GM19324 (cell line): ENCODE measurements at regions not wholly inside any gene's neighbourhood (a gene's known extent, or its start where the extent isn't known, plus 50 kb on each side); places are given as distances from the start of the nearest gene placed in this dataset.

ENCODE experiments used
- ATAC-seq: cut with Tn5 transposase; IDR thresholded peaks from one replicate; pipeline ENCODE4 v1.9.1; 2021; ENCODE audit warnings: mild to moderate bottlenecking, moderate library complexity; ENCODE audit not compliant: unreplicated experiment, low FRiP score

DNA sequence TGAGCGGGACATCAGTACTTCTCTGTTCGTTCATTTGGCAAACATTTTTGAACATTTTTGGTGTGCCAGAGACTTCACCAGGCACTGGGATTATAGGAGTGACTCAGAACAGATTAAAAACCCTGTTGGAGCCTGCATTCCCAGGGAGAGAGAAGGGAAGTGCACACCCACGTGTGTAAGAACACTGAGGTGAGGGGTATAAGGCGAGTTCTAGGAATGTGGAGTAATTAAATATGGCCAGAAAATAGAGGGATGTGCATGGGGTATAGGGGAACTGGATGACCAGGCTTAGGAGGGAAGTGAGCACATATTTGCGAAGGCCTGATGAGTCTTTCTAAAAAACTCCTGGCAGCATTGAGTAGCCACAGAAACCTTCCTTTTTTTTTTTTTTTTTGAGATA lies 401.2 kb upstream of the C2CD4B start:
- no peak for ATAC-seq

DNA sequence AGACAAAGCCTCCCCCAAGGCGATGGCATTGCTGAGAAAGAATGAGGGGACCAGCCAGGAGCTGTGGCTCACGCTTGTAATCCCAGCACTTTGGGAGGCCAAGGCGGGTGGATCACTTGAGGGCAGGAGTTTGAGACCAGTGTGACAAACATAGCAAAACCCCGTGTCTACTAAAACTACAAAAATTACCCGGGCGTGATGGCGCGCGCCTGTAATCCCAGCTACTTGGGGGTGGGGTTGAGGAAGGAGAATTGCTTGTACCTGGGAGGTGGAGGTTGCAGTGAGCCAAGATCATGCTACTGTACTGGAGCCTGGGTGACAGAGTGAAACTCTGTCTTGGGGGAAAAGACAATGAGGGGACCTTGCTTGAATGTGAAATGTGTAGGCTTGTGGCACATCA lies 402.4 kb upstream of the C2CD4B start:
- no peak for ATAC-seq

GRCh38 chr15:62568004-62568403 lies 402.9 kb upstream of the C2CD4B start:
- no peak for ATAC-seq

GRCh38 chr15:62568702-62569101 lies 403.6 kb upstream of the C2CD4B start:
- no peak for ATAC-seq

- no peak for ATAC-seq
Observed at GRCh38 chr15:62569460-62570404, 404.6 kb upstream of the C2CD4B start.

DNA sequence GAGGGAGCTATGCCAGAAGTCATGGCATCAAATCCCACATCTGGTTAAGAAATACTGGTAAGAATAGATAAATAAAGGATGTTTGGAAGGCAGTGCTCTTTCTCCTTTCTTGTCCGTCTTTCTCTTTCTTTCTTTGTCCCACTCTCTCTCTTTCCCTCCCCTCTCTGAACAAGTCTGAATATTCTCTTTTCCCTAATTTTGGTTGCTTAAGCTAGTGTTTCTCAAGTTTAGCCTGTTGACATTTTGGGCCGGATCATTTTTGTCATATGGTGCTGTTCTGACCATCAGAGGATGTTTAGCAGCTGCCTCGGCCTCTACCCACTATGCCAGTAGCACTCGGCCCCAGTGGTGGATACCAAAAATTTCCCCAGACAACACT lies 405.3 kb upstream of the C2CD4B start:
- no peak for ATAC-seq

DNA sequence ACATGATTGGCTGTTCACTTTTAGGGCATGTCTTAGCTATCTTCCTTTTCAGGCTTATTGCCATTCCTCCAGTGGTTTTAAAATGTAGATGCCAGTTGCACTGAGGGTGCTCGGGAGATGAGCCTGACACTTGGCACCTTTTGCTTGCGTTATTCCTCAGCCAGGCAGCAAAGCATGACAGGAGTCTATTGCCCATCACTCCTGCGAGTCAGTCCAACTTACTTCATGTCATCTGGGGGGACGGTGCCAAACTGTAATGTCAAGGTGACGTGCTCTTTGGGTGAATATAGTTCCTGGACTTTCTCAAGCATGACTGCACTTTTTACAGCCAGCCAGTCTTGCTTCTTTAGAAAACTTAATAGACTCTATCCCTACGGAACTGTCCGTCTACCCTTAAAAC lies 406.0 kb upstream of the C2CD4B start:
- no peak for ATAC-seq

GRCh38 chr15:62572797-62573196 lies 407.7 kb upstream of the C2CD4B start:
- ATAC-seq: no peak

- no peak for ATAC-seq
Observed at GRCh38 chr15:62573876-62574275, 408.8 kb upstream of the C2CD4B start.

GRCh38 chr15:62578546-62578945 lies 413.5 kb upstream of the C2CD4B start:
- no peak for ATAC-seq

GRCh38 chr15:62578960-62579359 lies 413.9 kb upstream of the C2CD4B start:
- no peak for ATAC-seq

DNA sequence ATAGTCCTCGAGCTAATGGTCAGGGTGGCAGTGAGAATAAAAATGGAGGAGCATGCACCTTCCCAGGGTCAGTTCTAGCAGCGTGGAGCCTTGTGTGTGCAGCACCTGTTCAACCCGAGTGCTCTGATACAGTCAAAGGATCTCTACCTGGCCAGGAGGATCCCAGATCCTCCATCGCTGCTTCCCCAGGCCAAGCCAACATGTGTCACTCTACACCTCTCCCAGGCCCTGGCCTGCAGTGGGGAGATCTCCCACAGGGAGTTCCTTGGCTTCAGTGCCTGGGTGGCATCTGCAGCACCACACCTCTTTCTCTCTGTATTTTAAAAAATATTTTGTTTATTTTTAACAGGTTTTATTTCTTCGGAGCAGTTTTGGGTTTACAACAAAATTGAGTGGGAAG lies 414.8 kb upstream of the C2CD4B start:
- no peak for ATAC-seq

DNA sequence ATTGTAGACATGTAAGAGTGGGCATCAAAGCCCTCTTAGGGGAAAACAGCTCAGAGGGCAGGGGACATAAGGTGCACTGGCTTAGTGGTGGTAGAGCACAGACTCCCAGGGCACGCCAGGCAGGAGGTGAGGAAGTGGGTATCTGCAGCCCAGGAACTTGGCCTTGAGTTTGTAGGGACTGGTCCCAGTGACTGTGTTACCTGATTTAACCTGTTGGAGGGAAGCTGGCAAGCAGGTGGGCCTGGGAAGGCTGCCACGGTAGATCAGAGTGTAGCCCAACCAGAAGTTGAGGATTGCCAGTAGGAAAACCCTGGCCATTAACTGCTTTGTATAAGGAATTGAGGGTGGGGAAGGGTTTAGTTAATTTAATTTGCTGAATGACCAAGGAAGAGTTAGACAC lies 417.5 kb upstream of the C2CD4B start:
- ATAC-seq: no peak

DNA sequence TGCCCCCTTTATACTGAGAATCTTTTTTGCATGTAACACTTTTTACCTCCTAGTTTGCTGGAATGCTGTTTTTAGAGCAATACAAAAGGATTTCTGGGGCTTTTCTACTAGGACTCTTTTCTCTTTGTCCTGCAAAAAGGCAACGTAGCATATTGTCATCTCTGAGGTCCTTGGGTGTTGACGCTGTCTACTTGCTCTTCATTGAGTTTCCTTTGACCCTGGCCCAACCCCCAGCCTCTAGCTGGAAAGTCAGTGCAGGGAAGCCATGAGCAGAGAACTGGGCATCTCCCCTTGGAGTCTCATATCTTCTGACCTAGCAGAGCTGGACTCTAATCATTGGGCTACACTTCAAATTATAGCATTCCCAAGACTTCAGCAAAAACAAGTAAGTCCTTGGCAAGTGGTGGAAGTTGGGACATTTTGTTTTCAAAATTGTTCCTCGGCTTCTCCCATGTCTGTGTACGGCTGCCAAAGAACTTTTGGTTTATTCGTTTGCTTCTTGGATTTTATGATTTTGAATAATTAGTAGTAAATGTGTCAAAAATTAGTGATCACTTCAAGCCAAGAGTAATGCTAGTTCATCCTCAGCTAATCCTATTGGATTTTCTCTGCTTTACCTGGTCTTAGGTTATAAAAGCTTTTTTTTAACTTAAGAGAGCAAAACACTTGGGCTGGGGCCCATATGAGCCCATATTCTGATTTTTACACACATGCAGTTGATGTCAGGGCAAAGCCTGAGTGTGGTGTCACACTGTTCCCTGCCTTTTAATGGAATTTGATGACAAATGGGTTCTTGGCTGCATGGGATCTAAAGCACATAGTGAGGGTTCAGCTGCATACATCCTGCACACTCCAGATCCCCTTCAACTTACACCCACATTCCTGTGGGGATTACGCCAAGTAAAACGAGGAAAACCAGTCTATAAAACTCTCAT lies 419.5 kb upstream of the C2CD4B start:
- no peak for ATAC-seq

DNA sequence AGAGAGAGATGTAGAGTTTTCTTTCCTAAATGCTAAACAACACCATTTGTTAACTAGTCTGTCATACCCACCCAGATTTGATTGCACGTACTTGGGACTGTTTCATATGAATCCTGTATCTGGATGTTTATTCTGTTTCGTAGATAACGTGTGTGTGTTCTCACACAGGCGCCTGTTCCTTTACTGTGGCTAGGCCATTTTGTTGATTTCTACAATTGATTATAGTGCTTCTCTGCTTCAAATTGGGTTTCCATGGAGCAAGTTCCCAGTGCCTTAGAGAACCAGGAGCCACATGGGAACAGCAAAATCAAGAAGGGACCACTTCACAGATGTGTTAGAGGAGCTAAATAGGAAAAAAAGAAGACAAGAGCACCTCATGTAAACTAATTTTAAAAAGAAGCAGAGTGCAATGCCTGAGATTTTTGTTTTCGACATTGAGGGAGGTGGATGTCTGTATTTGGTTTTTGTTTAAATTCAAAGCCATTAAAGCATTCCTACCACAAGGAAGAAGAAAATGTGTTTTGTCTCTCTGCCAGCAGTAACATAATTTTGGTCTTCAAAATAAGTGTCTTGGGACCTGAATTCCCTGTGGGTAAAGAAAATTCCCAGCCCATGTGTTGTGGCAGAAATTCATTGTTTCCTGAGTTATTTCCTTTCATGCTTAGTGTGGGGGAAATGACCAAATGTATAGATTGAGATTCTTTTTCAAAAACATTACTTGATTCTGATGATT lies 424.0 kb upstream of the C2CD4B start:
- no peak for ATAC-seq

- ATAC-seq: no peak
Observed at GRCh38 chr15:62591842-62592838, 427.1 kb upstream of the C2CD4B start.

- no peak for ATAC-seq
Observed at GRCh38 chr15:62592920-62593319, 427.8 kb upstream of the C2CD4B start.

- ATAC-seq: no peak
Observed at GRCh38 chr15:62593681-62594399, 428.8 kb upstream of the C2CD4B start.

GRCh38 chr15:62598217-62598616 lies 433.1 kb upstream of the C2CD4B start:
- no peak for ATAC-seq
